DMS79 (cell line): ENCODE measurements at regions not wholly inside any gene's neighbourhood (a gene's known extent, or its start where the extent isn't known, plus 50 kb on each side); places are given as distances from the start of the nearest gene placed in this dataset.
"Not testable (repeated sequence)": the region's sequence is repeated elsewhere in the genome, so short reads cannot be mapped to it uniquely, and the experiment has no call there.

Experiments
- DNase-seq: peaks from one replicate; lab custom pipeline; 2025; lab: John Stamatoyannopoulos, UW

GRCh38 chr3:82761858-82762257, 1000.4 kb upstream of the GBE1 start:
- DNase-seq: no peak

- DNase-seq: no peak
These were observed 984.1 kb upstream of the GBE1 start for GRCh38 chr3:82745544-82745943.

GRCh38 chr3:82743196-82743595, 981.8 kb upstream of the GBE1 start:
- DNase-seq: no peak

- no peak for DNase-seq
These were observed 979.9 kb upstream of the GBE1 start for GRCh38 chr3:82741346-82741745.

GRCh38 chr3:82739390-82739789, 977.9 kb upstream of the GBE1 start:
- no peak for DNase-seq

- DNase-seq: no peak
These were observed 975.3 kb upstream of the GBE1 start for GRCh38 chr3:82736696-82737277.

GRCh38 chr3:82715091-82715856, 953.8 kb upstream of the GBE1 start:
- DNase-seq: no peak

GRCh38 chr3:82707035-82707434, 945.6 kb upstream of the GBE1 start:
- no peak for DNase-seq

- no peak for DNase-seq
These were observed 924.3 kb upstream of the GBE1 start for GRCh38 chr3:82685761-82686160.

GRCh38 chr3:82676356-82677026, 915.0 kb upstream of the GBE1 start:
- DNase-seq: no peak

- DNase-seq: no peak
These were observed 911.5 kb upstream of the GBE1 start for GRCh38 chr3:82672966-82673365.

- no peak for DNase-seq
These were observed 910.0 kb upstream of the GBE1 start for GRCh38 chr3:82671466-82671865.

- no peak for DNase-seq
These were observed 893.3 kb upstream of the GBE1 start for GRCh38 chr3:82654708-82655107.

- DNase-seq: no peak
These were observed 882.5 kb upstream of the GBE1 start for GRCh38 chr3:82643948-82644347.

- DNase-seq: no peak
These were observed 880.3 kb upstream of the GBE1 start for GRCh38 chr3:82641701-82642100.

- no peak for DNase-seq
These were observed 878.8 kb upstream of the GBE1 start for GRCh38 chr3:82640254-82640653.

- DNase-seq: no peak
These were observed 876.1 kb upstream of the GBE1 start for GRCh38 chr3:82637574-82637973.

- no peak for DNase-seq
These were observed 874.7 kb upstream of the GBE1 start for GRCh38 chr3:82636177-82636576.

GRCh38 chr3:82633319-82633718, 871.9 kb upstream of the GBE1 start:
- no peak for DNase-seq

GRCh38 chr3:82629937-82630336, 868.5 kb upstream of the GBE1 start:
- DNase-seq: no peak

- DNase-seq: no peak
These were observed 867.1 kb upstream of the GBE1 start for GRCh38 chr3:82628385-82629014.

GRCh38 chr3:82627733-82628132, 866.3 kb upstream of the GBE1 start:
- no peak for DNase-seq

GRCh38 chr3:82620744-82621143, 859.3 kb upstream of the GBE1 start:
- not testable (repeated sequence) for DNase-seq
